Mesendoderm (in vitro differentiated cells): ENCODE measurements at regions not wholly inside any gene's neighbourhood (a gene's known extent, or its start where the extent isn't known, plus 50 kb on each side); places are given as distances from the start of the nearest gene placed in this dataset.
"Not testable (repeated sequence)": the region's sequence is repeated elsewhere in the genome, so short reads cannot be mapped to it uniquely, and the experiment has no call there.

Experiments
- DNase-seq: peaks from one replicate; pipeline ENCODE4 v3.0.0; 2013
- H2AK5ac ChIP-seq: 2 replicates; pipeline ENCODE4 v1.6.1; 2013; ENCODE audit warnings: low read length, inconsistent platforms
- H2BK120ac ChIP-seq: 2 replicates; pipeline ENCODE4 v1.6.1; 2013; ENCODE audit warnings: low read depth, mild to moderate bottlenecking, low read length, moderate library complexity, mixed read lengths
- H2BK15ac ChIP-seq: replicated peaks from 2 replicates; pipeline ENCODE4 v1.6.1; 2013; ENCODE audit warnings: low read depth, mild to moderate bottlenecking, moderate library complexity
- H2BK5ac ChIP-seq: 2 replicates; pipeline ENCODE4 v1.6.1; 2013; ENCODE audit warnings: low read length, inconsistent platforms
- H3K18ac ChIP-seq: 2 replicates; pipeline ENCODE4 v1.6.1; 2013; ENCODE audit warnings: mild to moderate bottlenecking, low read length, mixed read lengths
- H3K23ac ChIP-seq: one replicate; pipeline ENCODE4 v1.6.1; 2013; ENCODE audit warnings: low read length
- H3K27ac ChIP-seq: 2 replicates; pipeline ENCODE4 v1.5.1; 2013; ENCODE audit warnings: low read depth, mild to moderate bottlenecking, inconsistent platforms, low read length, moderate library complexity
- H3K27me3 ChIP-seq: 2 replicates; pipeline ENCODE4 v1.6.1; 2013; ENCODE audit warnings: low read length, control low read depth, mild to moderate bottlenecking, inconsistent platforms; ENCODE audit not compliant: insufficient read depth, poor library complexity
- H3K36me3 ChIP-seq: 2 replicates; pipeline ENCODE4 v1.6.1; 2013; ENCODE audit warnings: low read length, inconsistent platforms; ENCODE audit not compliant: control insufficient read depth, insufficient read depth
- H3K4ac ChIP-seq: one replicate; pipeline ENCODE4 v1.6.1; 2013; ENCODE audit warnings: low read depth, mild to moderate bottlenecking, low read length, moderate library complexity
- H3K4me1 ChIP-seq: 2 replicates; pipeline ENCODE4 v1.6.1; 2013; ENCODE audit warnings: low read depth, low read length, inconsistent platforms; ENCODE audit not compliant: control insufficient read depth
- H3K4me2 ChIP-seq: 2 replicates; pipeline ENCODE4 v1.6.1; 2013; ENCODE audit warnings: low read length
- H3K4me3 ChIP-seq: 2 replicates; pipeline ENCODE4 v1.5.1; 2013; ENCODE audit warnings: mild to moderate bottlenecking, low read length
- H3K56ac ChIP-seq: one replicate; pipeline ENCODE4 v1.6.1; 2013; ENCODE audit warnings: low read length
- H3K79me1 ChIP-seq: 2 replicates; pipeline ENCODE4 v1.6.1; 2013; ENCODE audit warnings: low read length, inconsistent platforms
- H3K79me2 ChIP-seq: 2 replicates; pipeline ENCODE4 v1.6.1; 2013; ENCODE audit warnings: mild to moderate bottlenecking, low read length; ENCODE audit not compliant: control insufficient read depth, insufficient read depth
- H3K9ac ChIP-seq: 2 replicates; pipeline ENCODE4 v1.6.1; 2013; ENCODE audit warnings: low read length, inconsistent platforms
- H4K5ac ChIP-seq: one replicate; pipeline ENCODE4 v1.6.1; 2013; ENCODE audit warnings: low read length
- H4K8ac ChIP-seq: one replicate; pipeline ENCODE4 v1.6.1; 2013; ENCODE audit warnings: low read depth, mild to moderate bottlenecking, control low read depth, low read length, moderate library complexity
- WGBS: extraction: QIAGEN DNeasy Blood & Tissue Kit; methylation state at CpG from one replicate; pipeline ENCODE4 v1.1.7; 2013; ENCODE audit warnings: low lambda C conversion rate, missing lambda C conversion rate; ENCODE audit not compliant: insufficient coverage; ENCODE audit errors: extremely low coverage; 5-methylcytosine and 5-hydroxymethylcytosine counted together

DNA sequence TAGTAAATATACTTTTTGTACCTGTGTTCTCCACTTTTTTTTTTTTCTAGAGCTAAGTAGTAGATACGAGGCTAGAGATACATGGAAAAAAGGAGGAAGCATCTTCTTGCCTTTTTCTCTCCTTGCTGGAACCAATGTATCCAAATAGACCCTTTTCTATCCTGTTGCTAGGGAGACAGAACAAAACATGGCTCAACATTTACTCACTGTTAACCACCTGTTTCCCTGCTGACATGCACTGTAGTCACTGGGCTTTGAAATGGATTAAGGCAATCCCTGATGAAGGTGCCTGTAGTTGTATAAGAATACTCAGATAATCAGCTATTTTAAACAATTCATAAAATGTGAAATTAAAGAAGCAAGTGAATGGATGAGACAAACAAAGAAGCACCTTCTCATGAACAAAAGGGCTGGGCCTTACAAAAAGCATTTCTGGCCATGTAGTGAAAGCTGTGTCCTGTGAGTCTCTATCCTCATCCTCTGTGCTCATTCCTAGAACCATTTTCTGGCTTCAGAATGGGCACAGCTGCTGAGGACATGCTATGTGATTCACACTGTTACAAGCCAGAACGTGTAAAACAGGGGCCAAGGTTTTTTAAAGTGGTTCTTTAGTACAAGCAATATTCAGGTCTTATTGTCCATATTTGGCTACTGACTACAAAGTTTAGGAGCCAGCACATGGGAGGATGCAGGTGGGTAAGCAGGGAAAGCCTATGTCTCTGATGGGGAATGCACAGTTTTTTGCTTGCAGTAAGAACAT, 100.4 kb upstream of the NDN start:
- no peak overlapping the region for H3K56ac ChIP-seq
- H3K36me3 ChIP-seq, result no peaks in the 10 kb centered on the region
- H3K4ac ChIP-seq, result no peak overlapping the region
- no peak overlapping the region for H2BK15ac ChIP-seq
- H3K23ac ChIP-seq, result no peak overlapping the region
- no peak overlapping the region for H2BK120ac ChIP-seq
- no CpG with 5 or more reads among the region's 2 CpGs for WGBS
- no peak overlapping the region for H3K4me3 ChIP-seq
- H3K4me2 ChIP-seq, result no peak overlapping the region
- H3K4me1 ChIP-seq, result no peaks in the 10 kb centered on the region
- H2BK5ac ChIP-seq, result no peak overlapping the region
- H3K79me2 ChIP-seq, result no peaks in the 10 kb centered on the region
- peak; percentile 26 for DNase-seq
- H3K27me3 ChIP-seq, result no peaks in the 10 kb centered on the region
- H4K8ac ChIP-seq, result no peak overlapping the region
- H3K9ac ChIP-seq, result no peak overlapping the region
- no peaks in the 10 kb centered on the region for H3K79me1 ChIP-seq
- no peak overlapping the region for H4K5ac ChIP-seq
- no peak overlapping the region for H3K18ac ChIP-seq
- no peak overlapping the region for H2AK5ac ChIP-seq
- H3K27ac ChIP-seq, result no peak overlapping the region

DNA sequence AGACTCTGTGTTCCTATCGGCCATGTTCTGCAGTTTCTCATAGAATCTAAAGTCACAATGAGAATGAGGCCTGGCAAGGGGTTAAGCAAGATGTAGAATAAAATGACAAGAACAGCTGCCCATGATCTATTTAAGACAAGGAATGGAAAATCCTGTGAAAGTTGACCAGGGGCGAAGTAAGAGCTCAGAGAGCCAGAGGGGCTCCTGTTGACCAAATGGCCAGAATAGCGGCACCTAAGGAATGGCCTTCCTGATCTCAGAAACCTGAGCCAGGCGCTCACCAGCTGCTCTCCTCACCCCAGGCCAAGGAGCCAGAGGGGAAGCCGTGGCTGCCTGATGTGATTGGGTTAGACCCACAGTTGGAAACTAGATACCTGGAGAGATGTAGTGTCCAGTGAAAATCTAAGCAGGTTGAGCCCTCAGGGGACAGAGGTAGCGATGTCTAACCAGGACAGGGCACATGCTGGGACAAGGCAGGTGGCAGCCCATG, 106.1 kb upstream of the NDN start:
- H3K79me2 ChIP-seq, result no peaks in the 10 kb centered on the region
- H3K4me2 ChIP-seq, result no peak overlapping the region
- no peaks in the 10 kb centered on the region for H3K27me3 ChIP-seq
- H2BK120ac ChIP-seq, result no peak overlapping the region
- no CpG with 5 or more reads among the region's 6 CpGs for WGBS
- no peak overlapping the region for H3K27ac ChIP-seq
- DNase-seq, result no peak
- H2AK5ac ChIP-seq, result no peak overlapping the region
- H2BK15ac ChIP-seq, result no peak overlapping the region
- no peaks in the 10 kb centered on the region for H3K79me1 ChIP-seq
- no peak overlapping the region for H3K9ac ChIP-seq
- H4K5ac ChIP-seq, result no peak overlapping the region
- no peaks in the 10 kb centered on the region for H3K4me1 ChIP-seq
- no peak overlapping the region for H3K56ac ChIP-seq
- no peak overlapping the region for H3K18ac ChIP-seq
- no peak overlapping the region for H3K4ac ChIP-seq
- no peak overlapping the region for H2BK5ac ChIP-seq
- no peak overlapping the region for H4K8ac ChIP-seq
- no peaks in the 10 kb centered on the region for H3K36me3 ChIP-seq
- no peak overlapping the region for H3K4me3 ChIP-seq
- H3K23ac ChIP-seq, result no peak overlapping the region

DNA sequence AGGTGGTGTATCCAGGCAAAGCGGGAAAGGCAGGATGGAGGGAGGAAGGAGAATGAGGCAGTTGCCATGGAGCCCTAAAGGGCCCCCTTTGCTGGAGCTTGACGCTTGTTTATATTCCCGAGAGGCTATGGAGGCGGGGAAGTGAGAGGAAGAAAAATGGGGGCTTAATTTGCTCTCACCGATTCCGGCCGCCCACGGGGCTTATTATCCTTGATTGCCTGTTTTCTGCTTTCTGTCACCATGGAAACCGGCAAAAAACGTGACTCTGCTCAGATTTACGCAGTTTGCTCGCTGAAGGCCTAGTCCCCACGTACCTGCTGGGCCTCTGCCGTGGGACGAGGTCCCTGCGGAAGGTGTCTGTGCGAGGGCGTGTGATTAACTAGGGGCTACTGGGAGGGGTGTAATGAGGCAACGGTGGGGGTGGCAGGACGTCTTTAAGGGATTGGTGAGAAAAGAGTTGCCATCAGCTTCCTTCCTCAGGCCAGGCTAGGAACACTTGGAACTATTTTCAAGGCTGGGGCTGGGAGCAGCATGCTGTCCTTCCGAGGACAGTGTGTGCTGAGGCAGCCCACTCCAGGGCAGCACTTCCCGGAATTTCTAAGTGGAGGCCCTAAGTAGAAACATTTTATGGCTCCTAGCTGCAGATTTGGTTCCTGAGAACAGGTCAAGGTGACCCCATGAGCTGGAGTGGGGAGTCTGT, 110.8 kb upstream of the NDN start:
- no peak overlapping the region for H4K5ac ChIP-seq
- H3K79me2 ChIP-seq, result no peaks in the 10 kb centered on the region
- no CpG with 5 or more reads among the region's 22 CpGs for WGBS
- H3K9ac ChIP-seq, result no peak overlapping the region
- no peak overlapping the region for H2BK15ac ChIP-seq
- H3K18ac ChIP-seq, result no peak overlapping the region
- no peak overlapping the region for H2BK120ac ChIP-seq
- H3K4me2 ChIP-seq, result no peak overlapping the region
- H3K4me3 ChIP-seq, result no peak overlapping the region
- H2BK5ac ChIP-seq, result no peak overlapping the region
- no peak overlapping the region for H3K56ac ChIP-seq
- H3K79me1 ChIP-seq, result no peaks in the 10 kb centered on the region
- H3K23ac ChIP-seq, result no peak overlapping the region
- no peaks in the 10 kb centered on the region for H3K4me1 ChIP-seq
- no peak overlapping the region for H4K8ac ChIP-seq
- peak; percentile 1 for DNase-seq
- H2AK5ac ChIP-seq, result no peak overlapping the region
- H3K27ac ChIP-seq, result no peak overlapping the region
- no peaks in the 10 kb centered on the region for H3K36me3 ChIP-seq
- no peaks in the 10 kb centered on the region for H3K27me3 ChIP-seq
- no peak overlapping the region for H3K4ac ChIP-seq

DNA sequence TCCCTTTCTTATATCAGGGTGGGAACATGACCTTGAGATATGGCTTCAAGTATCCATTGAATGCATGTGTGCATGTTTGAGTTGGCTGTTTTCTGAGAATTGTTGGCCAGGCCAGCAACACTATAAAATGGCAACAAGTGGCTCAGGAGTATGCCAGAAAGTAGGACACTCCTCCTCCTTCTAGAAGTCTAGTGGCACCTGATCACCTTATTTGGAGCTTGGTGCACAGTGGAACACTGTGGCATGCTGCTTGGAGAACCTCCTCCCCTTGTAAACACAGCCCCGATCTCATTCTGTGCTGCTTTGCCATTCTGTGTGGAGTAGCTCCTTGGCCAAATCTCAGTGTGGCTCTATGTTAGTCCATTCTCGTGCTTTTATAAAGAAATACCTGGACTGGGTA, 114.8 kb upstream of the NDN start:
- Histone ChIP-seq H3K4ac (no peak overlapping the region), H2BK15ac (no peak overlapping the region), H2BK5ac (no peak overlapping the region), H2BK120ac (no peak overlapping the region), H2AK5ac (no peak overlapping the region), H3K56ac (no peak overlapping the region), H4K8ac (no peak overlapping the region), H3K4me3 (no peak overlapping the region), H3K23ac (no peak overlapping the region), H3K36me3 (no peaks in the 10 kb centered on the region), H3K4me2 (no peak overlapping the region), H3K27ac (no peak overlapping the region), H3K9ac (no peak overlapping the region), H3K4me1 (no peaks in the 10 kb centered on the region), H3K18ac (no peak overlapping the region), H3K79me1 (no peaks in the 10 kb centered on the region), H3K79me2 (no peaks in the 10 kb centered on the region), H3K27me3 (no peaks in the 10 kb centered on the region), H4K5ac (no peak overlapping the region)
- no peak for DNase-seq
- WGBS, result no CpG with 5 or more reads among the region's 2 CpGs

DNA sequence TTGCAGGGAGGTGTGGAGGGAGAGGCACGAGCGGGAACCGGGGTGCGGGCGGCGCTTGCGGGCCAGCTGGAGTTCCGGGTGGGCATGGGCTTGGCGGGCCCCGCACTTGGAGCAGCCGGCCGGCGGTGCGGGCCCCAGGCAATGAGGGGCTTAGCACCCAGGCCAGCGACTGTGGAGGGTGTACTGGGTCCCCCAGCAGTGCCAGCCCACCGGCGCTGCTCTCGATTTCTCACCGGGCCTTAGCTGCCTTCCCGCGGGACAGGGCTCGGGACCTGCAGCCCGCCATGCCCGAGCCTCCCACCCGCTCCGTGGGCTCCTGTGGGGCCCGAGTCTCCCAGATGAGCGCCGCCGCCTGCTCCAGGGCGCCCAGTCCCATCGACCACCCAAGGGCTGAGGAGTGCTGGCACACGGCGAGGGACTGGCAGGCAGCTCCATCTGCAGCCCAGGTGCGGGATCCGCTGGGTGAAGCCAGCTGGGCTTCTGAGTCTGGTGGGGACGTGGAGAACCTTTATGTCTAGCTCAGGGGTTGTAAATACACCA, 115.9 kb upstream of the NDN start:
- not testable (repeated sequence) for H3K9ac ChIP-seq, H3K23ac ChIP-seq, H2BK120ac ChIP-seq, H3K4me2 ChIP-seq, H2AK5ac ChIP-seq, H3K79me1 ChIP-seq, H3K4me1 ChIP-seq, H4K8ac ChIP-seq, H2BK5ac ChIP-seq, H3K4ac ChIP-seq, H3K36me3 ChIP-seq, H3K56ac ChIP-seq, H3K79me2 ChIP-seq, H2BK15ac ChIP-seq, H3K27me3 ChIP-seq, H3K4me3 ChIP-seq, H3K27ac ChIP-seq, H4K5ac ChIP-seq, H3K18ac ChIP-seq, DNase-seq
- no CpG with 5 or more reads among the region's 37 CpGs for WGBS
